ENCODE measurements at regions not wholly inside any gene's neighbourhood (a gene's known extent, or its start where the extent isn't known, plus 50 kb on each side); places are given as distances from the start of the nearest gene placed in this dataset.

DNA sequence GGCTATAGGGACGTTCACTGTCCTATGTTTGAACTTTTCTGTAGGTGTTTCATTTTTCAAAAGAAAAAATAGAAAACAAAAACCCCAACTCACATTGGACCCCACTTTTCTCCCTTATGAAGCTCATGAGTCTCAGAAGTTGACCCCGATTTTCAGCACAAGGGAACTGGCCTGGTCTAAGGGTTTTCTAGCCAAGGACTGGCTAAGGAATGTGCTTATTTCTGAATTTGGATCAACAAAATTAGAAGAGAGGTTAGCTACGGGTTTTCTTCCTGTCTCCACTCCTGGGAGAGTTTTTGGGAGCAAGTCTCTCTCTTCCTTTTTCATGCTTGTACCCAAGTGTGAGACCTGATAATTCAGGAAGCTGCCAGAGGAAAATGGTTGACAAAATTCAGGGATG is 453.2 kb downstream of the KLF12 start:
- TF ChIP-seq CTCF (conservative IDR thresholded peaks at IDR 0.05 in 1 of 2, IDR thresholded peaks at IDR 0.05 in 1 of 2; ENCODE audit: extremely low read depth in 1 of 2, insufficient read depth in 1 of 2, low read depth in 1 of 2, low read length in 2 of 2), result no peak
- TF ChIP-seq EZH2 (IDR thresholded peaks at IDR 0.05; ENCODE audit: borderline replicate concordance, low read length), result no peak

All from mammary epithelial cell (primary cell).